WTC11 (cell line): ENCODE measurements at regions not wholly inside any gene's neighbourhood (a gene's known extent, or its start where the extent isn't known, plus 50 kb on each side); places are given as distances from the start of the nearest gene placed in this dataset.

ENCODE experiments used
- ATF2 ChIP-seq: sonication (generic); formaldehyde crosslinking; IDR thresholded peaks from 2 replicates; pipeline ENCODE4 v1.8.1; 2022; ENCODE audit warnings: low read depth, missing genetic modification reagents, borderline replicate concordance
- ATF3 ChIP-seq: sonication (generic); formaldehyde crosslinking; conservative IDR thresholded peaks from 2 replicates; pipeline ENCODE4 v1.8.1; 2022; ENCODE audit warnings: mild to moderate bottlenecking, missing genetic modification reagents
- ATF6 ChIP-seq: sonication (generic); formaldehyde crosslinking; IDR thresholded peaks from 2 replicates; pipeline ENCODE4 v1.8.1; 2023; ENCODE audit warnings: mild to moderate bottlenecking, missing genetic modification reagents
- CREM ChIP-seq: sonication (generic); formaldehyde crosslinking; IDR thresholded peaks from 2 replicates; pipeline ENCODE4 v1.8.1; 2022; ENCODE audit warnings: mild to moderate bottlenecking, missing genetic modification reagents, moderate library complexity
- CTCF ChIP-seq: fragments of 200-600 bp; IDR thresholded peaks from 2 replicates; pipeline ENCODE4 v1.8.0; 2022; ENCODE audit warnings: antibody characterized with exemption
- HMGXB4 ChIP-seq: sonication (generic); formaldehyde crosslinking; IDR thresholded peaks from 2 replicates; pipeline ENCODE4 v1.8.1; 2023; ENCODE audit warnings: mild to moderate bottlenecking, moderate library complexity, missing genetic modification reagents
- JAZF1 ChIP-seq: fragments of 250-450 bp; sonication (Bioruptor Pico); IDR thresholded peaks from 2 replicates; pipeline ENCODE4 v1.9.0; 2021; ENCODE audit warnings: moderate library complexity, mild to moderate bottlenecking, inconsistent platforms
- PRDM15 ChIP-seq: sonication (generic); formaldehyde crosslinking; IDR thresholded peaks from 2 replicates; pipeline ENCODE4 v1.8.0; 2022; ENCODE audit warnings: missing genetic modification reagents
- TP53 ChIP-seq: sonication (generic); formaldehyde crosslinking; IDR thresholded peaks from 2 replicates; pipeline ENCODE4 v1.8.1; 2023; ENCODE audit warnings: mild to moderate bottlenecking, missing genetic modification reagents
- ZBTB43 ChIP-seq: sonication (generic); formaldehyde crosslinking; IDR thresholded peaks from 2 replicates; pipeline ENCODE4 v1.8.1; 2023; ENCODE audit warnings: mild to moderate bottlenecking, missing genetic modification reagents
- ZNF423 ChIP-seq: fragments of 250-450 bp; sonication (Bioruptor Pico); IDR thresholded peaks from 2 replicates; pipeline ENCODE4 v2.1.2; 2022; ENCODE audit warnings: mild to moderate bottlenecking, moderate library complexity

- TF ChIP-seq CTCF (no peak), HMGXB4 (no peak), TP53 (CRISPR knock-in tag) (no peak), ZBTB43 (CRISPR knock-in tag) (no peak), PRDM15 (CRISPR knock-in tag) (no peak), ATF6 (CRISPR knock-in tag) (no peak), CREM (CRISPR knock-in tag) (no peak), JAZF1 (CRISPR knock-in tag) (no peak), ZNF423 (CRISPR knock-in tag) (no peak), ATF2 (CRISPR knock-in tag) (no peak), ATF3 (CRISPR knock-in tag) (no peak)
Observed at GRCh38 chr3:127095774-127096173, 97.2 kb upstream of the PRR23E start.
